ENCODE measurements at regions not wholly inside any gene's neighbourhood (a gene's known extent, or its start where the extent isn't known, plus 50 kb on each side); places are given as distances from the start of the nearest gene placed in this dataset.
"Not testable (repeated sequence)": the region's sequence is repeated elsewhere in the genome, so short reads cannot be mapped to it uniquely, and the experiment has no call there.

DNA sequence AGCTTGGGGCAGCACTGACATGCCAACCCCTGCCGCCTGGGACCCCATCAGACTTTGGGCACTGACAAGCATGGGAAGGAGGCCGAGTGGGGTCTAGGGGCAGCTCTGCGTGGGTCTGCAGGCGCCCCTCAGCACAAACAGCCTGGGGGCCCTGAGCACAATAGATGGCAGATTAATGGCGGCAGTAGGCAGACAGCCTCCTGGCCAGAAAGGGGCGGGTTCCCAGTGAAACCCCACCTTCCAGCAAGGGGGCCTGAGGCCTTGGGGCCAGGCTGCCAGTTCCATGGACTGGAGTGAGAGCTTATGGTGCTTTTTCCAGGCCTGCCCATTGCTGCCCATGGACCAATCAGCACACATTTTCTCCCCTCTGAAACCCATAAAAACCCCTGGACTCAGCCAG is 2031.2 kb downstream of the EFNA5 start:
- in situ Hi-C loops (cut with MboI; ENCODE audit: low pct_unique_long_range_greater_than_20kb, low sequenced_read_pairs) = no loop called here
- DNase-seq = no peak

DNA sequence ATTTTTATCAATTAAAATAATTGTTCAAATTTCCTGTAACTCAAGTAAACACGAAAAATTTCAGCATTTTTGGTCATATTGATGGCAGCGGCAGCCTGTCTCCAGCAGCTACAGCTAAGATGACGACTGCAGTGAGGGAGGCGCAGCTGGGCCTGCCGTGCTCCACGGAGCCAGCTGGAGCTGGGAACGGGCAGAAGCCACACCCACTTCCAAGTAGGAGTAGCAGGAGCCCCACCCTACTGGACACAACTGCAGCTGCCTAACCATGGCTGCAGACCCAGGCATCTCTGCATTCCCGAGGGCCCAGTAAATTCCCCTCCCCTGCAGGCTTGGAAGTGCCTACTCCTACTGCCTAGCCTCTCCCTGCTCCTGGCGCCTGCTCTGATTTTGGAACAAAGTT is 2031.7 kb downstream of the EFNA5 start:
- in situ Hi-C loops (cut with MboI; ENCODE audit: low pct_unique_long_range_greater_than_20kb, low sequenced_read_pairs) = no loop called here
- no peak for DNase-seq

DNA sequence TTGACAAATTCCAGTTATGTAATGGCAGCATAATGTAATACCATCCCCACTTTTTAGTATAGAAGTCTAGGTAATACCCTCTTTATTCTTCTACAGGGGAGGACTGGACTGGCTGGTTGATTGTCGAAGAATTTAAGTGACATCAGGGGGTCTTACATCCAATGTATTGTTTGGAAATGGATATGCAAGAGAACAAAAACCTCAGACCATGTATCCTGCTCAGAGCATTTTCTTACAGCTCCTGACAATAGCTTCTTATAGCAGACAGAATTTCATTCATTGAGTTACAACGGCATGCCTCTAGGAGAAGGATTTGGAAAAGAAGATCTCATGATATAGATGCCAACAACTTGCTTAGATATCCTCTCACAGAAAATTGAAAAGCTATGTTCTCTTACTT is 2032.3 kb downstream of the EFNA5 start:
- in situ Hi-C loops (cut with MboI; ENCODE audit: low pct_unique_long_range_greater_than_20kb, low sequenced_read_pairs) = no loop called here
- no peak for DNase-seq

GRCh38 chr5:105632043-105632442 is 2038.7 kb downstream of the EFNA5 start:
- in situ Hi-C loops (cut with MboI; ENCODE audit: low pct_unique_long_range_greater_than_20kb, low sequenced_read_pairs) = no loop called here
- no peak for DNase-seq

DNA sequence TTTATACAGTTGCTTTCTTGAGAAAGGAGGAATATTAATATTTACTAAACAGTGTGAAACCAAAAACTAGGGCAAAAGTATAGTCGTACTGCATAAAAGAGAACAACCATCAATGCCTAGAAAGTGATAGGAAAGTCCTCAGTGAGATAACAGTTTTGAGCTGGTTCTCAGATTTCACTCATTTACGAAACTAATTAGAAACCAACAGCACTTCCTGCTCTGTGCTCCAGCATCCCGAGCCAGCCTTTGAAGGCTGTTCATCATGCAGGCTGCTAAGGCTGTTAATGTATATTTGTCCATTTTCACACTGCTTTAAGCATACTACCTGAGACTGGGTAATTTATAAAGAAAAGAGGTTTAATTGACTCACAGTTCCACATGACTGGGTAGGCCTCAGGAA is 2039.9 kb downstream of the EFNA5 start:
- in situ Hi-C loops (cut with MboI; ENCODE audit: low pct_unique_long_range_greater_than_20kb, low sequenced_read_pairs) = no loop called here
- DNase-seq = no peak

GRCh38 chr5:105619725-105620124 is 2051.0 kb downstream of the EFNA5 start:
- DNase-seq = no peak
- in situ Hi-C loops (cut with MboI; ENCODE audit: low pct_unique_long_range_greater_than_20kb, low sequenced_read_pairs) = no loop called here

GRCh38 chr5:105617436-105618215 is 2053.1 kb downstream of the EFNA5 start:
- in situ Hi-C loops (cut with MboI; ENCODE audit: low pct_unique_long_range_greater_than_20kb, low sequenced_read_pairs) = no loop called here
- DNase-seq = no peak

- DNase-seq = no peak
Observed at GRCh38 chr5:105616599-105616998, 2054.0 kb upstream of the NUDT12 start.

GRCh38 chr5:105602406-105602805 is 2039.8 kb upstream of the NUDT12 start:
- DNase-seq; in situ Hi-C loops (cut with MboI; ENCODE audit: low pct_unique_long_range_greater_than_20kb, low sequenced_read_pairs): not testable (repeated sequence)

More at GRCh38 chr5:105616599-105616998, 2054.0 kb upstream of the NUDT12 start:
- in situ Hi-C loops (cut with MboI; ENCODE audit: low pct_unique_long_range_greater_than_20kb, low sequenced_read_pairs) = no loop called here

GRCh38 chr5:105593011-105593760 is 2030.6 kb upstream of the NUDT12 start:
- in situ Hi-C loops (cut with MboI; ENCODE audit: low pct_unique_long_range_greater_than_20kb, low sequenced_read_pairs) = no loop called here
- DNase-seq = no peak

DNA sequence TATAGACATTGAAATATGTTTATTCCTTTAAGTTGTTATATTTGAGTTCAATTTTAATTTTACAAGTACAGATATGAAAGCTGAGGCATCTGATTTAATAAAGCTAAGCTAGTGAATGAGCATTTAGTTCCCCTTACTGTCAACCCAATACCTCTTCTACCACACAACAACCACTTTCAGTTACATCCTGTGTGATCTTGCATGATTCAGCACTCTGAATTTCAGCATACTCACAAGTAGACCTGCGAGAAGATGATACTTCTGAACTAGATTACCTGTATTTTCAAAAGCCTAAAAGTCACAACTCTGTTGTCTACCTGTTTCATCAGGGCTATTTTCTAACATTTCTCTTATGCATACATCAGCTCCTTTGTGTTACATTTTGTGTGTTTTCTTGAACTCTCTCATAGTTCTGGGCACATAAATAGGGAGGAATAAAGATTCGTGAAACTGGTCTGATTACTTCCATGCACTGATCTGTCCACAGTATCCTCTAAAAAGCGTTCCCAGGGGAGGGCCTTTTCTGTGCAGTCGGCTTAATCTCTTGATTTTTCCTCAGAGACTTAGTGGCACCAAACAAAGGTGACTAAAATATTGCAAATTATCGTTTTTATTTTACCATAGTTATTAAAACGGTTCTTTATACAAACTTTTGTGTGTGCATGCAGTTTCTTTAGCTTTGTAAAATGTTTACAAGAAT is 2025.5 kb upstream of the NUDT12 start:
- DNase-seq = no peak

DNA sequence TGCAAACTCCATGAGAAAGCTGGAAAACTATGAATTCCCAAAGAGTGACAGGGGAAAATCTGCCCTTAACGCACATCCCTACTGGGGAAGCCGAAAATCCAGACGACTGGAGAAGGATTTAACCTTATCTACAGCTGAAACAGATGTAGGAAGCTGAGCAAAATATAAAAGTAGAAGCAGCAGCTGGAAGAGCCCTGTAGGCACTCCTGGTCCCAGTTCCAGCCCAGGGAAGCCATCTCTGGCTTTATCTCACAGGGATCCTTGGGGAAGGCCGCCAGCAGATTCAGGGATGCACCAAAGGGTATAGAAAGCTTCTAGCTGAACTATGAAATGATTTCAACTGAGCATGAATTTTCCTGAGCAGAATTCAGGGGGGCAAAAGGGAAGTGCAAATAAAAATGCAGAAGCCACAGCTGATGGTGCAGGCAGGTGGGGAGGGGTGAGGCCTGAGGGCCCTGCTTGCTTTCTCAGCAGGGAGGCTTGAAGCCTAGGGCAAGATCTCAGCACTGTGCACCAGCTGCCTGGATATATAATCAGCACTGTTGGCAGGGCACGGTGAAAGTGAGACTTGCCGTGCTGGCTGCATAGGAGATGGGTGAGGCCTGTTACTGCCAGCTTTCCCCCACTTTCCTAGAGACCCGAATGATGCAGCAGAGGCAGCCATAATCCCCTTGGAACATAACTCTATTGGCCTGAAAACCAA is 2019.5 kb upstream of the NUDT12 start:
- no peak for DNase-seq
- in situ Hi-C loops (cut with MboI; ENCODE audit: low pct_unique_long_range_greater_than_20kb, low sequenced_read_pairs) = no loop called here

More for the DNA sequence above, 2025.5 kb upstream of the NUDT12 start:
- in situ Hi-C loops (cut with MboI; ENCODE audit: low pct_unique_long_range_greater_than_20kb, low sequenced_read_pairs) = no loop called here

DNA sequence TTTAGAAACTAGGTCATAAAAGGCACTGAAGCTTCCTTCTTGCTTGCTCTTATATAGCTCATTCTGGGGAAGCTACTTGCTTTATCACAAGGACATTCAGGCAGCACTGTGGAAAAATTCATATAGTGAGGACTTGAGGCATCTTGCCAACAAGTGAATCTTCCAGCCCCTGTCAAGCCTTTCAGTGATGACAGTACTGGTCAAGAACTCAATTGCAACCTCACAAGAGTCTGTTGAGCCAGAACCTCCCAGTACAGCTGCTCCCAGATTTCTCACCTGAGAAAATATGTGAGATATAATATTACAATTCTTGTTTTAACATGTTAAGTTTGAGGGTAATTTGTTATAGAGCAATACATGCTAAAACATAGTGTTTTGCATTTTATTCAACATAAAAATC is 2011.0 kb upstream of the NUDT12 start:
- in situ Hi-C loops (cut with MboI; ENCODE audit: low pct_unique_long_range_greater_than_20kb, low sequenced_read_pairs) = no loop called here
- DNase-seq = no peak

DNA sequence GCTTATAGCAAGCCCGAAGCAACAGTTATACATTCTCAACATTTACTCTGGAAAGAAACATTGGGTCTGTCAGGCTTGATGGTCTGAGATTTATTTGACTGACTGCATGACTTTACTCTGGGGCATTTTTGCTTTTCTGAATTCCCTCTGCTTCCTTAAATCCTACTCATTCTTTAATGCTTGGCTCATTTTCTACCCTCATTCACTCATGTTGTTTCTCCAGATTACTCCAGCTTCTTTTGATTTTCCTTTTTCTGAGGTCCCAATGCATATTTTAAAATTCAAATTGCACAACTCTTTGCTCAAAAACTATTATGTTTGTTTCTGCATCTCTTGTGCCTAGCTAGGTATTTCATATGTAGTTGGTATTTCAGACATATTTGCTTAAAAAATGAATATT is 2002.9 kb upstream of the NUDT12 start:
- in situ Hi-C loops (cut with MboI; ENCODE audit: low pct_unique_long_range_greater_than_20kb, low sequenced_read_pairs) = no loop called here

DNA sequence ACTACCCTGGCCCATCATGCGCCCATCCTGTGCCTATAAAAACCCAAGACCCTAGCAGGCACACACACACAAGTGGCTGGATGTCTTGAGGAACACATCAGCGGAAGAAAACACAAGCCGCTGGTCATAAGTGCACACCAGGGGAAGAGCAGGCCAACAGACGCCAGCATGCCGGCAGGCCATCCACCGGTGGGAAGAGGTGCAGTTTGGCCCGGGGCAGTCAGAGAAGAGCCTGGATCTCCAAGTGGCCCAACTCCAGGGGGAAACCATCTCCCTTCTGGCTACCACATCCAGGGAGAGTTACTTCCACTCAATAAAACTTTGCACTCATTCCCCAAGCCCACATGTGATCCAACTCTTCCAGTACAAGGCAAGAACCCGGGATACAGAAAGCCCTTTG is 2001.3 kb upstream of the NUDT12 start:
- in situ Hi-C loops (cut with MboI; ENCODE audit: low pct_unique_long_range_greater_than_20kb, low sequenced_read_pairs) = no loop called here
- no peak for DNase-seq

More for the DNA sequence above, 2002.9 kb upstream of the NUDT12 start:
- no peak for DNase-seq

- in situ Hi-C loops (cut with MboI; ENCODE audit: low pct_unique_long_range_greater_than_20kb, low sequenced_read_pairs) = no loop called here
- DNase-seq = no peak
Observed at GRCh38 chr5:105554568-105555169, 1992.1 kb upstream of the NUDT12 start.

DNA sequence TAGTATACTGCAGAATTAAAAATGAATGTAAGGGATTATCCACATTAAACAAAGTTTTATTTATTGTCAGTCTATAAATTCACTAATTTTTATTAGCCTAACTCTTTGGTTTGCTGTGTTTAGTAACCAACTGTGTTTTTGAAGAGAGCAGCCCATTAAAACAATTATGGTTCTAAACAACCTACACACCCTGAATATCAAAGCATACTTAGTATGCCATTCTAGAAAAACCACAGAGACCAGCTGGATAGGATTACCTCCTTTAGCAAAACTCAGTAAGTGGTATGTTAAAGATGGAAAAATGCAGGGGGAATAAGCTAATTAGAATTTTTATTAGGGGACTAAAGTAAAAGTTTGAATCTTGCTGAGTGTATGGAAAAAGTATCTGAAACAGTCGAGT is 1981.7 kb upstream of the NUDT12 start:
- in situ Hi-C loops (cut with MboI; ENCODE audit: low pct_unique_long_range_greater_than_20kb, low sequenced_read_pairs) = no loop called here

DNA sequence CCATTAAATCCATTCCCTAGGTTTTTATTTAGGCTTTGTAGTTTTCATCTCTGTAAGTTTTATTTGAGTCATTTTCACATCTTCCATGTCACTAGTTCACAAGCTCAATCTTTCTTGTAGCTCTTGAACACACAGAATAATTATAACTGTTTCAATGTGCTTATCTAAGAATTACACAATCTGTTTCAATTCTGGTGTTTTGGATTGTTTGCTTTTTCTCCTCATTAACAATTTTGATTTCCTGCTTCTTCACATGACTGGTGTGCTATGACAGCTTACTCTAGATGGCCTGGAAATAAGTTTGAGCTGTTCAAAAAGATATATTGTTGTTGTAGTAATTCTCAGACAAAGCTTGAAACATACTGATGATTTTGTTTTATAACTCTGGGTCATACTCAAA is 1974.1 kb upstream of the NUDT12 start:
- in situ Hi-C loops (cut with MboI; ENCODE audit: low pct_unique_long_range_greater_than_20kb, low sequenced_read_pairs) = no loop called here

More for the DNA sequence above, 1981.7 kb upstream of the NUDT12 start:
- no peak for DNase-seq

DNA sequence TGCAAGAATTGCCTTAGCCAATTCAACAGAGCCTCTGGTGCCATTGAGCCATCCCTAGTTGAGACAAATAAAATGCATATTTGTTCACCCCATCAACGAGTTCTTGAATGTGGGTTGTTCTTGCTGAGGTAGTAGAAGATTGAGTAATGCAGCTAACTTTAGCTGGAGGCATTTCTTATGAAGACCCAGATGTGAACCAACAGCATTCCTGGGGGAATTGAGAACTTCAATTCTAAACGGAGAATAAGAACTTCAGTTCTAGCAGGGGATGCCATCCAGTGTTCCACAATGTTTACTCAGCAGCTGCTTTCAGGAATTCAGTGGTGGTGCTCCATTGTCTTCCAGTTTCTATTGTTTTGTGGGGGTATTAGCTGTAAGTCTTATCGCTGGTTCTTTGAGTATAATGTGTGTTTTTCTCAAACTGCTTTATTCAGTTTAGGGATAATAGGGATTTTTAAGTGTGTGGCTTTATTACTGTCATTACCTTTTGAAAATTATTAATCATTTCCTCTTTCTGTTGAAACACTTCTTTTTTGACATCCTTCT is 1968.2 kb upstream of the NUDT12 start:
- no peak for DNase-seq
- in situ Hi-C loops (cut with MboI; ENCODE audit: low pct_unique_long_range_greater_than_20kb, low sequenced_read_pairs) = no loop called here

More for the DNA sequence above, 1974.1 kb upstream of the NUDT12 start:
- no peak for DNase-seq
